HCT116 (cell line): ENCODE measurements at regions not wholly inside any gene's neighbourhood (a gene's known extent, or its start where the extent isn't known, plus 50 kb on each side); places are given as distances from the start of the nearest gene placed in this dataset.

Experiments
- CTCF ChIP-seq, 3 experiments: fragments of 200-600 bp in 1 of 3; sonication (generic) in 1 of 3; IDR thresholded peaks in 2 of 3; conservative IDR thresholded peaks in 1 of 3; 2 replicates each; pipeline ENCODE4 v1.5.1; 2012 to 2017; ENCODE audit warnings: low read depth in 2 of 3, low read length in 2 of 3, antibody characterized with exemption in 1 of 3, borderline replicate concordance in 1 of 3, control low read depth in 1 of 3, mild to moderate bottlenecking in 1 of 3, mixed read lengths in 1 of 3, mixed run types in 1 of 3, moderate library complexity in 1 of 3; ENCODE audit not compliant: insufficient read depth in 1 of 3
- EZH2 ChIP-seq: fragments of 200-600 bp; sonication (generic); IDR thresholded peaks from 2 replicates; pipeline ENCODE4 v1.6.1; 2017; ENCODE audit warnings: antibody characterized with exemption, mixed run types
- EZH2phosphoT487 ChIP-seq: fragments of 200-600 bp; IDR thresholded peaks from 2 replicates; pipeline ENCODE4 v1.6.1; 2018; ENCODE audit warnings: antibody characterized with exemption, borderline replicate concordance
- JUND ChIP-seq: IDR thresholded peaks from 2 replicates; pipeline ENCODE4 v1.6.1; 2012
- POLR2A ChIP-seq: IDR thresholded peaks from 2 replicates; pipeline ENCODE4 v1.7.0; 2011; ENCODE audit warnings: borderline replicate concordance; ENCODE audit not compliant: insufficient read depth, insufficient read length; ENCODE audit errors: extremely low read depth
- TCF7L2 ChIP-seq: IDR thresholded peaks from 2 replicates; pipeline ENCODE4 v1.7.0; 2011; ENCODE audit warnings: borderline replicate concordance, inconsistent platforms; ENCODE audit not compliant: insufficient read depth, insufficient read length; ENCODE audit errors: extremely low read depth

- TF ChIP-seq EZH2 (no peak), POLR2A (no peak), CTCF (IDR thresholded peaks at IDR 0.05 in 2 of 3, conservative IDR thresholded peaks at IDR 0.05 in 1 of 3; ENCODE audit: borderline replicate concordance in 1 of 3, insufficient read depth in 1 of 3, low read depth in 2 of 3, low read length in 2 of 3) (no peak), TCF7L2 (no peak), JUND (no peak), EZH2phosphoT487 (no peak)
Observed at GRCh38 chr2:219957820-219958219, 330.4 kb downstream of the SLC4A3 start.
